Activated B cell treated with CpG ODN at 0.5 μM for 24 hours (primary cell): ENCODE measurements at regions not wholly inside any gene's neighbourhood (a gene's known extent, or its start where the extent isn't known, plus 50 kb on each side); places are given as distances from the start of the nearest gene placed in this dataset.

Experiments
- ATAC-seq: fragments of 200-7000 bp; cut with Tn5 transposase; one replicate; pipeline ENCODE4 v1.10.0; 2021; ENCODE audit warnings: low read depth, mild to moderate bottlenecking, moderate library complexity
- CTCF ChIA-PET: fragments of 350-600 bp; sonication (Branson Sonifier 250); formaldehyde crosslinking; loops from one replicate; lab custom pipeline; 2021; ENCODE audit warnings: antibody characterized with exemption; lab: Charles Lee
- POLR2A ChIA-PET: fragments of 350-600 bp; sonication (Branson Sonifier 250); formaldehyde crosslinking; loops from one replicate; lab custom pipeline; 2021; ENCODE audit warnings: antibody characterized with exemption; lab: Charles Lee
- DNase-seq: peaks from one replicate; pipeline ENCODE4 v3.0.0; 2022
- H3K27ac Mint-ChIP-seq: one replicate; pipeline ENCODE4 v1.8.0; 2020; ENCODE audit warnings: mixed read lengths
- H3K27me3 Mint-ChIP-seq: one replicate; pipeline ENCODE4 v1.8.0; 2021; ENCODE audit warnings: mixed read lengths
- H3K36me3 Mint-ChIP-seq: one replicate; pipeline ENCODE4 v1.8.0; 2021; ENCODE audit warnings: low read depth, mixed read lengths
- H3K4me1 Mint-ChIP-seq: one replicate; pipeline ENCODE4 v1.8.0; 2021; ENCODE audit warnings: mixed read lengths
- H3K4me3 Mint-ChIP-seq: one replicate; pipeline ENCODE4 v1.8.0; 2020; ENCODE audit warnings: mild to moderate bottlenecking, mixed read lengths
- H3K9me3 Mint-ChIP-seq: one replicate; pipeline ENCODE4 v1.8.0; 2020; ENCODE audit warnings: mixed read lengths
- CTCF ChIP-seq: fragments of 200-600 bp; IDR thresholded peaks from one replicate; pipeline ENCODE4 v1.8.0; 2022; ENCODE audit warnings: antibody characterized with exemption, mild to moderate bottlenecking
- intact Hi-C: fragments of 100-400 bp; cut with micrococcal nuclease; formaldehyde crosslinking; loops from one replicate; pipeline ENCODE4 v1.15.1; 2024

DNA sequence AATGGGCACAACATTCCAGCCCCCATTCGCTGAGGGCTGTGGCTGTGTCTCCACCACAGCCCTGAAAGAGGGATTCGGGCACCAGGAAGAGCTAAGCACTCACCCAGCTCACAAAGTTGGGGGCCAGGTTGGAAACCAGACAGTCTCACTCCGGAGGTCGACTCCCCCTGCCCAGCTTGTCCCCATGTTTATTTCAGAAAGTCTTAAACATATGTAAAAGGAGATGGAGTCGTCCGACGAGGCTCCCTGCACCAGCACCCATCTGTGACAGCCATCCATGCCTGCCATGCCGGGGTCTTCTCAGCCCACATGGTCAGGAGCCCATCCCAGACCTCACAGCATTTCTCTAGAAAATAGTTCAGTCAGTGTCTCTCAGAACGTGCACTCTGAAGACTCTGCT lies 63.6 kb upstream of the STX16 start:
- ATAC-seq (no peak), DNase-seq (no peak)
- Mint-ChIP-seq H3K36me3 (no peaks in the 10 kb centered on the region), H3K9me3 (peaks cover 4% of the 10 kb centered on the region), H3K27me3 (peaks cover 21% of the 10 kb centered on the region), H3K4me1 (no peaks in the 10 kb centered on the region), H3K27ac (no peak overlapping the region), H3K4me3 (no peak overlapping the region)
- POLR2A ChIA-PET, result no interaction called here
- intact Hi-C loops, result no loop called here
- CTCF ChIA-PET, result no interaction called here
- no peak for TF ChIP-seq CTCF

DNA sequence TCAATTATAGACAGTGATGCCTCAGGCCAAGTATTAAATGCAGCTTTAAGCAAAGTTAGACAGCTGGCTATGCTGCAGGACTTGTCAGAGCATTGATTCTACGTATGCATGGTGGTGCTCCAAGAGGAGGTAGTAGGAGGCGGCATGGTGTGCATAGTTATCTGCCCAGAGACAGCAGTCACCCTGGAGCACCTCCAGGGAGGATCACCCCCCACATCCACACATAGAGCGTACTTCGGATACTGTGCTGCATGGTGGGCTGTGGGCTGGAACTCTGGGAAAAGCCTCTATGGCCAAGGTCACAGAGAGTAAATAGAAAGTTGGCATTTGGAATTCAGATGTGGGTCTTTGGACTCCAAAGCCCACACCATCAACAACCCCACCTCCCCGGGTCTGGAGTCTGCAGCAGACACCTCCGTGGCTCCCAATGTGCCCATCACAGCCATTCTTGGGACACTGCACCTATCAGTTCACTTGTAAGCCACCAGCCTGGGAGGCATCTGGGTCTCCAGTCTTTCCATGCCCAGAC lies 64.5 kb upstream of the STX16 start:
- H3K27me3 Mint-ChIP-seq, result peaks cover 22% of the 10 kb centered on the region
- H3K4me1 Mint-ChIP-seq, result no peaks in the 10 kb centered on the region
- no peak for ATAC-seq
- CTCF ChIA-PET, result no interaction called here
- no peak for DNase-seq
- H3K4me3 Mint-ChIP-seq, result no peak overlapping the region
- intact Hi-C loops, result no loop called here
- no peaks in the 10 kb centered on the region for H3K36me3 Mint-ChIP-seq
- POLR2A ChIA-PET, result no interaction called here
- no peak overlapping the region for H3K27ac Mint-ChIP-seq
- TF ChIP-seq CTCF, result no peak
- peaks cover 9% of the 10 kb centered on the region for H3K9me3 Mint-ChIP-seq

- ChIA-PET CTCF (no interaction called here), POLR2A (no interaction called here)
- Mint-ChIP-seq H3K36me3 (no peaks in the 10 kb centered on the region), H3K4me1 (no peaks in the 10 kb centered on the region), H3K4me3 (no peak overlapping the region), H3K9me3 (peaks cover 9% of the 10 kb centered on the region), H3K27ac (no peak overlapping the region), H3K27me3 (peaks cover 26% of the 10 kb centered on the region)
- ATAC-seq (no peak), DNase-seq (no peak)
- TF ChIP-seq CTCF, result no peak
- intact Hi-C loops, result no loop called here
Observed at GRCh38 chr20:58585753-58586540, 65.1 kb upstream of the STX16 start.

DNA sequence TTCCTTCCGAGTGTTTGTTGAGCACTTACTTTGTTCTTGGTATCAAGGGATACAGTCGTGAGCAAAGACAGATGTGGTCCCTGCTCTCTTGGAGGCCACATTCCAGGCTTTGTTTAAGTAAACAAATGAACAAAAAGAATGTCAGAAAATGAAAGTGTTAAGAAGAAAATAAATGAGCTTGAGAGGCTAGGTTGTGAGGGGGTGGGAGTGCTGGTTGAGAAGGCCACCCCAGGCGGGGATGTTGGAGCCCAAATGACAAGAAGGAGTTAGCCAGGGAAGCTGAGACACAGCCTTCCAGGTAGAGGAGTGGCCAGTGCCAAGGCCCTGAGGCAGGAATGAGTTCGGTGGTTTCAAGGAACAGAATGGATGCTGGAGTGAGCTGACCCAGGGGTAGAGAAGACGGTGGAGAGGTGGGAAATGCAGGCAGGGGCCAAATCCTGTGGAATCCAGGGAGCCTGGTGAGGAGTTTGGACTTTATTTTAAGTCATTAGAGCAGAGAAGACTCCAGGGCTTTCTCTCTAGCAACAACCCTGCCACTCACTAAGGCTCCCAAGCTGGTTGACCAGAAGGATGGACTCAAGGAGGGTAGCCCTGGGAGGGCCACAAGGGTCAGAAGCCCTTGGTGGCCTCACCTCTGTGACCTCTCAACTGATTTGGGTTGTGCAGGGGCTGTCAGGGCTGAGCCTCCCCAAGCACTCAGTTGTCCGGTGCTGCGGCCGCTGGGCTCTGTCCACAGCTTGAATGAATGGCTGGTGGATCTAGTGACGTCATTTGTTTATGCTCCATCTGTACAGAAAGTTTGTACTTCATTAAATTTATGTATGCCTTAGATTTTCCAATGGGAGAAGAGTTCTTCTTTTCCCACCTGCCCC lies 66.0 kb upstream of the STX16 start:
- DNase-seq, result no peak
- Mint-ChIP-seq H3K27ac (no peak overlapping the region), H3K4me3 (no peak overlapping the region), H3K36me3 (no peaks in the 10 kb centered on the region), H3K4me1 (no peaks in the 10 kb centered on the region), H3K27me3 (peaks cover 26% of the 10 kb centered on the region), H3K9me3 (peaks cover 9% of the 10 kb centered on the region)
- CTCF ChIA-PET, result no interaction called here
- ATAC-seq, result no peak
- no peak for TF ChIP-seq CTCF
- intact Hi-C loops, result no loop called here
- POLR2A ChIA-PET, result interaction anchor here (0.8 kb wide), 1 partner anchor 66 kb away, joined by 7 read pairs; the partner anchor contains the start of gene STX16
